GM23248 (cell line): ENCODE measurements at regions not wholly inside any gene's neighbourhood (a gene's known extent, or its start where the extent isn't known, plus 50 kb on each side); places are given as distances from the start of the nearest gene placed in this dataset.

ENCODE experiments used
- EZH2 ChIP-seq: fragments of 200-600 bp; sonication (generic); IDR thresholded peaks from 2 replicates; pipeline ENCODE4 v1.6.1; 2018; ENCODE audit warnings: antibody characterized with exemption, mild to moderate bottlenecking; ENCODE audit not compliant: insufficient read depth, poor library complexity, severe bottlenecking
- EZH2phosphoT487 ChIP-seq: fragments of 200-600 bp; sonication (generic); IDR thresholded peaks from 2 replicates; pipeline ENCODE4 v1.6.1; 2018; ENCODE audit warnings: antibody characterized with exemption, moderate library complexity, mild to moderate bottlenecking, low read depth; ENCODE audit not compliant: insufficient read depth

- no peak for TF ChIP-seq EZH2phosphoT487
- no peak for TF ChIP-seq EZH2
These were observed 405.9 kb upstream of the MAD2L1 start for GRCh38 chr4:120472447-120473131.
